OCI-LY1 (cell line): ENCODE measurements at regions not wholly inside any gene's neighbourhood (a gene's known extent, or its start where the extent isn't known, plus 50 kb on each side); places are given as distances from the start of the nearest gene placed in this dataset.

Experiments used
- EZH2 ChIP-seq: fragments of 200-600 bp; sonication (generic), shearing (Covaris generic); IDR thresholded peaks from 2 replicates; pipeline ENCODE4 v1.8.0; 2017; ENCODE audit warnings: borderline replicate concordance, mixed run types, mild to moderate bottlenecking, antibody characterized with exemption, low read length, moderate library complexity, mixed read lengths
- TF ChIP-seq, protein P1 (sequence below): fragments of 200-600 bp; sonication (generic), shearing (Covaris generic); IDR thresholded peaks from 2 replicates; pipeline ENCODE4 v1.5.1; 2017; ENCODE audit warnings: mild to moderate bottlenecking, antibody characterized with exemption, low read length, moderate library complexity, mixed read lengths

DNA sequence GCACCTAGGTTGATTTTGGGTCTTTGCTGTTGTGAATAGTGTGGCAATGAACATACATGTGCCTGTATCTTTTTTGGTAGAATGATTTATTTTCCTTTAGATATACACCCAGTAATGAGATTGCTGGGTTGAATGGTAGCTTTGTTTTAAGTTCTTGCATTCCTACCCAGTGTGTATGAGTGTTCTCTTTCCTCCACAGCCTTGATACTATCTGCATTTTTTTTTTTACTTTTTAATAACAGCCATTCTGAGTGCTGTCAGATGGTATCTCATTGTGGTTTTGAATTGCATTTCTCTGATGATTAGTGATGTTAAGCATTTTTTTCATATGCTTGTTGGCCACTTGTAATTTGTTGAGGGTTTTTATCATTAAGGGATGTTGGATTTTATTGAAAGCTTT is 351.8 kb upstream of the GNPDA2 start:
- TF ChIP-seq EZH2: no peak
- TF ChIP-seq, protein P1, sequence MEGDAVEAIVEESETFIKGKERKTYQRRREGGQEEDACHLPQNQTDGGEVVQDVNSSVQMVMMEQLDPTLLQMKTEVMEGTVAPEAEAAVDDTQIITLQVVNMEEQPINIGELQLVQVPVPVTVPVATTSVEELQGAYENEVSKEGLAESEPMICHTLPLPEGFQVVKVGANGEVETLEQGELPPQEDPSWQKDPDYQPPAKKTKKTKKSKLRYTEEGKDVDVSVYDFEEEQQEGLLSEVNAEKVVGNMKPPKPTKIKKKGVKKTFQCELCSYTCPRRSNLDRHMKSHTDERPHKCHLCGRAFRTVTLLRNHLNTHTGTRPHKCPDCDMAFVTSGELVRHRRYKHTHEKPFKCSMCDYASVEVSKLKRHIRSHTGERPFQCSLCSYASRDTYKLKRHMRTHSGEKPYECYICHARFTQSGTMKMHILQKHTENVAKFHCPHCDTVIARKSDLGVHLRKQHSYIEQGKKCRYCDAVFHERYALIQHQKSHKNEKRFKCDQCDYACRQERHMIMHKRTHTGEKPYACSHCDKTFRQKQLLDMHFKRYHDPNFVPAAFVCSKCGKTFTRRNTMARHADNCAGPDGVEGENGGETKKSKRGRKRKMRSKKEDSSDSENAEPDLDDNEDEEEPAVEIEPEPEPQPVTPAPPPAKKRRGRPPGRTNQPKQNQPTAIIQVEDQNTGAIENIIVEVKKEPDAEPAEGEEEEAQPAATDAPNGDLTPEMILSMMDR: no peak
